SK-N-SH (cell line): ENCODE measurements at regions not wholly inside any gene's neighbourhood (a gene's known extent, or its start where the extent isn't known, plus 50 kb on each side); places are given as distances from the start of the nearest gene placed in this dataset.
"Not testable (repeated sequence)": the region's sequence is repeated elsewhere in the genome, so short reads cannot be mapped to it uniquely, and the experiment has no call there.

ENCODE experiments used
- CTCF ChIA-PET: fragments of 300-600, 350-600 bp; formaldehyde crosslinking; extraction: SDS; loops from one replicate; lab custom pipeline; 2021; lab: Yijun Ruan, JAX
- POLR2A ChIA-PET: fragments of 350-600 bp; sonication (Branson Sonifier 250); formaldehyde crosslinking; extraction: SDS; loops from one replicate; lab custom pipeline; 2020; ENCODE audit warnings: antibody characterized with exemption, inconsistent platforms; lab: Yijun Ruan, JAX
- DNase-seq: peaks from one replicate; pipeline ENCODE4 v3.0.0; 2012
- H2AFZ ChIP-seq: fragments of 200-600 bp; sonication (generic); 2 replicates; pipeline ENCODE4 v1.8.1; 2016; ENCODE audit warnings: antibody characterized with exemption, mild to moderate bottlenecking, low read depth
- H3F3A ChIP-seq: fragments of 200-600 bp; sonication (generic); replicated peaks from 2 replicates; pipeline ENCODE3; 2016; ENCODE audit warnings: antibody characterized with exemption, mild to moderate bottlenecking; ENCODE audit not compliant: insufficient read depth
- H3K27ac ChIP-seq, 2 experiments: fragments of 200-500 bp in 1 of 2; fragments of 200-600 bp in 1 of 2; sonication (Bioruptor generic) in 1 of 2; sonication (generic), shearing (Covaris generic) in 1 of 2; 2 replicates each; pipeline versions ENCODE4 v1.5.1 to v1.6.1; 2014 to 2016; ENCODE audit warnings: low read depth in 2 of 2, inconsistent platforms in 1 of 2, low read length in 1 of 2, mild to moderate bottlenecking in 1 of 2, mixed read lengths in 1 of 2
- H3K27me3 ChIP-seq: fragments of 200-600 bp; sonication (generic), shearing (Covaris generic); 2 replicates; pipeline ENCODE4 v1.6.1; 2016; ENCODE audit warnings: mixed run types; ENCODE audit not compliant: insufficient read depth
- H3K36me3 ChIP-seq, 2 experiments: fragments of 200-500 bp in 1 of 2; fragments of 200-600 bp in 1 of 2; sonication (Bioruptor generic) in 1 of 2; sonication (generic) in 1 of 2; replicated peaks in 1 of 2; 2 replicates each; pipeline versions ENCODE3 to v1.5.1; 2014 to 2016; ENCODE audit warnings: low read length in 1 of 2, mild to moderate bottlenecking in 1 of 2; ENCODE audit not compliant: insufficient read depth in 2 of 2, control insufficient read depth in 1 of 2
- H3K4me1 ChIP-seq, 2 experiments: fragments of 200-500 bp in 1 of 2; fragments of 200-600 bp in 1 of 2; sonication (Bioruptor generic) in 1 of 2; sonication (generic), shearing (Covaris generic) in 1 of 2; 2 replicates each; pipeline versions ENCODE4 v1.5.1 to v1.6.1; 2014 to 2016; ENCODE audit warnings: low read depth in 1 of 2, low read length in 1 of 2, mixed run types in 1 of 2; ENCODE audit not compliant: insufficient read depth in 2 of 2, control insufficient read depth in 1 of 2
- H3K4me2 ChIP-seq: fragments of 200-600 bp; sonication (generic), shearing (Covaris generic); 2 replicates; pipeline ENCODE4 v1.6.1; 2017; ENCODE audit warnings: mixed run types
- H3K4me3 ChIP-seq, 2 experiments: fragments of 200-500 bp in 1 of 2; fragments of 200-600 bp in 1 of 2; sonication (Bioruptor generic) in 1 of 2; sonication (generic), shearing (Covaris generic) in 1 of 2; 2 replicates each; pipeline versions ENCODE4 v1.5.1 to v1.8.1; 2014 to 2016; ENCODE audit warnings: low read depth in 2 of 2, inconsistent platforms in 1 of 2, low read length in 1 of 2, mild to moderate bottlenecking in 1 of 2, mixed read lengths in 1 of 2, moderate library complexity in 1 of 2
- H3K79me2 ChIP-seq: fragments of 200-600 bp; sonication (generic); 2 replicates; pipeline ENCODE4 v1.8.1; 2017; ENCODE audit warnings: mild to moderate bottlenecking; ENCODE audit not compliant: insufficient read depth
- H3K9ac ChIP-seq: fragments of 200-600 bp; sonication (generic); 2 replicates; pipeline ENCODE4 v1.6.1; 2017; ENCODE audit warnings: mixed run types
- H3K9me2 ChIP-seq: fragments of 200-600 bp; sonication (generic); 2 replicates; pipeline ENCODE4 v1.6.1; 2017; ENCODE audit warnings: mixed run types
- H3K9me3 ChIP-seq: fragments of 200-600 bp; sonication (generic); 2 replicates; pipeline ENCODE4 v1.6.1; 2017; ENCODE audit warnings: mixed run types, mild to moderate bottlenecking, moderate library complexity
- H4K20me1 ChIP-seq: fragments of 200-600 bp; sonication (generic); 2 replicates; pipeline ENCODE4 v1.6.1; 2017; ENCODE audit warnings: mild to moderate bottlenecking, mixed run types; ENCODE audit not compliant: insufficient read depth
- MEF2A ChIP-seq: IDR thresholded peaks from 2 replicates; pipeline ENCODE4 v1.4.0; 2012; ENCODE audit warnings: low read depth, borderline replicate concordance
- RFX5 ChIP-seq: IDR thresholded peaks from 2 replicates; pipeline ENCODE4 v1.6.1; 2012; ENCODE audit warnings: mild to moderate bottlenecking, improper control_type of control experiment, low read length
- WGBS: methylation state at CpG from one replicate; pipeline ENCODE4 v1.1.6; 2017; ENCODE audit warnings: low lambda C conversion rate; 5-methylcytosine and 5-hydroxymethylcytosine counted together

- Histone ChIP-seq H3K4me3 (no peak overlapping the region), H3K9me3 (no peaks in the 10 kb centered on the region), H3K9ac (no peak overlapping the region), H3K4me2 (no peak overlapping the region), H4K20me1 (no peaks in the 10 kb centered on the region), H3K36me3 (no peaks in the 10 kb centered on the region), H2AFZ (no peak overlapping the region), H3K27me3 (no peaks in the 10 kb centered on the region; the same call in 1 of the 2 replicates), H3K79me2 (no peaks in the 10 kb centered on the region), H3K9me2 (no peaks in the 10 kb centered on the region), H3K27ac (no peak overlapping the region), H3F3A (no peaks in the 10 kb centered on the region), H3K4me1 (peaks cover 0 to 30% of the 10 kb centered on the region in 2 experiments; a peak in 2 of 4 replicates)
- WGBS: 34% methylated on average over 5 of the region's 5 CpGs
- ChIA-PET POLR2A (no interaction called here), CTCF (no interaction called here)
- TF ChIP-seq MEF2A: no peak
- no peak for TF ChIP-seq RFX5
- no peak for DNase-seq
Observed at GRCh38 chr6:40871424-40871823, 167.6 kb downstream of the UNC5CL start.

GRCh38 chr6:40868089-40868865 is 170.7 kb downstream of the UNC5CL start:
- POLR2A ChIA-PET, H3K27me3 ChIP-seq, DNase-seq, H3K27ac ChIP-seq, H3K36me3 ChIP-seq, H3K9me2 ChIP-seq, H2AFZ ChIP-seq, H3K79me2 ChIP-seq, H3K9me3 ChIP-seq, H3K4me2 ChIP-seq, H4K20me1 ChIP-seq, H3K9ac ChIP-seq, H3F3A ChIP-seq, H3K4me3 ChIP-seq: not testable (repeated sequence)
- CTCF ChIA-PET: interaction anchor here (1.3 to 1.4 kb wide), 2 partner anchors 14 to 16 kb away, joined by 3 to 5 read pairs; no protein-coding TSS in a partner anchor
- WGBS: 52% methylated on average over 12 of the region's 14 CpGs
- H3K4me1 ChIP-seq: peaks cover 0 to 30% of the 10 kb centered on the region in 2 experiments; a peak in 2 of 4 replicates

GRCh38 chr6:40867527-40867926 is 171.5 kb downstream of the UNC5CL start:
- H3F3A ChIP-seq, H3K9me2 ChIP-seq, H3K27me3 ChIP-seq, H3K9me3 ChIP-seq, H3K36me3 ChIP-seq, DNase-seq, H3K79me2 ChIP-seq, H4K20me1 ChIP-seq, H3K9ac ChIP-seq, POLR2A ChIA-PET, H2AFZ ChIP-seq, H3K27ac ChIP-seq, H3K4me3 ChIP-seq, H3K4me2 ChIP-seq: not testable (repeated sequence)
- CTCF ChIA-PET: interaction anchor here (1.3 to 1.4 kb wide), 2 partner anchors 13 to 15 kb away, joined by 3 to 5 read pairs; no protein-coding TSS in a partner anchor
- WGBS: 66% methylated on average over 9 of the region's 9 CpGs
- peaks cover 0 to 30% of the 10 kb centered on the region in 2 experiments; a peak in 2 of 4 replicates for H3K4me1 ChIP-seq

- H2AFZ ChIP-seq, H3K9ac ChIP-seq, H3K9me3 ChIP-seq, H3K27ac ChIP-seq, POLR2A ChIA-PET, H3K27me3 ChIP-seq, H3F3A ChIP-seq, H4K20me1 ChIP-seq, CTCF ChIA-PET, DNase-seq, H3K4me3 ChIP-seq, H3K36me3 ChIP-seq, H3K79me2 ChIP-seq, H3K4me2 ChIP-seq, H3K9me2 ChIP-seq: not testable (repeated sequence)
- peaks cover 0 to 14% of the 10 kb centered on the region in 2 experiments; a peak in 1 of 4 replicates for H3K4me1 ChIP-seq
- WGBS: 25% methylated on average over 2 of the region's 2 CpGs
Observed at GRCh38 chr6:40865259-40865658, 173.8 kb downstream of the UNC5CL start.
